ENCODE measurements at regions not wholly inside any gene's neighbourhood (a gene's known extent, or its start where the extent isn't known, plus 50 kb on each side); places are given as distances from the start of the nearest gene placed in this dataset.
A peak's percentile ranks its signal among the peaks of the same experiment; 100 is the strongest.
"Not testable (repeated sequence)": the region's sequence is repeated elsewhere in the genome, so short reads cannot be mapped to it uniquely, and the experiment has no call there.

- TF ChIP-seq, protein P1, sequence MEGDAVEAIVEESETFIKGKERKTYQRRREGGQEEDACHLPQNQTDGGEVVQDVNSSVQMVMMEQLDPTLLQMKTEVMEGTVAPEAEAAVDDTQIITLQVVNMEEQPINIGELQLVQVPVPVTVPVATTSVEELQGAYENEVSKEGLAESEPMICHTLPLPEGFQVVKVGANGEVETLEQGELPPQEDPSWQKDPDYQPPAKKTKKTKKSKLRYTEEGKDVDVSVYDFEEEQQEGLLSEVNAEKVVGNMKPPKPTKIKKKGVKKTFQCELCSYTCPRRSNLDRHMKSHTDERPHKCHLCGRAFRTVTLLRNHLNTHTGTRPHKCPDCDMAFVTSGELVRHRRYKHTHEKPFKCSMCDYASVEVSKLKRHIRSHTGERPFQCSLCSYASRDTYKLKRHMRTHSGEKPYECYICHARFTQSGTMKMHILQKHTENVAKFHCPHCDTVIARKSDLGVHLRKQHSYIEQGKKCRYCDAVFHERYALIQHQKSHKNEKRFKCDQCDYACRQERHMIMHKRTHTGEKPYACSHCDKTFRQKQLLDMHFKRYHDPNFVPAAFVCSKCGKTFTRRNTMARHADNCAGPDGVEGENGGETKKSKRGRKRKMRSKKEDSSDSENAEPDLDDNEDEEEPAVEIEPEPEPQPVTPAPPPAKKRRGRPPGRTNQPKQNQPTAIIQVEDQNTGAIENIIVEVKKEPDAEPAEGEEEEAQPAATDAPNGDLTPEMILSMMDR (IDR thresholded peaks at IDR 0.05; ENCODE audit: unreplicated experiment), result no peak
These were observed 88.7 kb upstream of the KCTD7 start for GRCh38 chr7:66539902-66540375.

GRCh38 chr7:66542049-66542448 is 86.6 kb upstream of the KCTD7 start:
- DNase-seq (ENCODE audit: low spot score, unreplicated experiment), result no peak
- H3K36me3 Mint-ChIP-seq (ENCODE audit: insufficient read depth), result peaks cover 8% of the 10 kb centered on the region
- no peaks in the 10 kb centered on the region for H3K27me3 Mint-ChIP-seq
- H3K4me1 Mint-ChIP-seq (ENCODE audit: low read depth), result peaks cover 4% of the 10 kb centered on the region
- H3K27ac Mint-ChIP-seq, result no peak overlapping the region
- TF ChIP-seq, protein P1 (IDR thresholded peaks at IDR 0.05; ENCODE audit: unreplicated experiment), result no peak
- H3K4me3 Mint-ChIP-seq (ENCODE audit: low read depth), result no peak overlapping the region
- H3K9me3 Mint-ChIP-seq (ENCODE audit: low read depth), result no peaks in the 10 kb centered on the region

More at GRCh38 chr7:66539902-66540375, 88.7 kb upstream of the KCTD7 start:
- Mint-ChIP-seq H3K4me1 (ENCODE audit: low read depth) (peaks cover 5% of the 10 kb centered on the region), H3K36me3 (ENCODE audit: insufficient read depth) (peaks cover 4% of the 10 kb centered on the region), H3K9me3 (ENCODE audit: low read depth) (no peaks in the 10 kb centered on the region), H3K27me3 (no peaks in the 10 kb centered on the region), H3K4me3 (ENCODE audit: low read depth) (no peak overlapping the region), H3K27ac (no peak overlapping the region)
- no peak for DNase-seq (ENCODE audit: low spot score, unreplicated experiment)

GRCh38 chr7:66542528-66543269 is 86.0 kb upstream of the KCTD7 start:
- H3K27ac Mint-ChIP-seq, result peak overlapping the region; percentile 53
- DNase-seq (ENCODE audit: low spot score, unreplicated experiment), result no peak
- no peaks in the 10 kb centered on the region for H3K27me3 Mint-ChIP-seq
- TF ChIP-seq, protein P1 (IDR thresholded peaks at IDR 0.05; ENCODE audit: unreplicated experiment), result no peak
- H3K36me3 Mint-ChIP-seq (ENCODE audit: insufficient read depth), result peaks cover 8% of the 10 kb centered on the region
- no peak overlapping the region for H3K4me3 Mint-ChIP-seq (ENCODE audit: low read depth)
- H3K9me3 Mint-ChIP-seq (ENCODE audit: low read depth), result no peaks in the 10 kb centered on the region
- H3K4me1 Mint-ChIP-seq (ENCODE audit: low read depth), result peaks cover 4% of the 10 kb centered on the region

DNA sequence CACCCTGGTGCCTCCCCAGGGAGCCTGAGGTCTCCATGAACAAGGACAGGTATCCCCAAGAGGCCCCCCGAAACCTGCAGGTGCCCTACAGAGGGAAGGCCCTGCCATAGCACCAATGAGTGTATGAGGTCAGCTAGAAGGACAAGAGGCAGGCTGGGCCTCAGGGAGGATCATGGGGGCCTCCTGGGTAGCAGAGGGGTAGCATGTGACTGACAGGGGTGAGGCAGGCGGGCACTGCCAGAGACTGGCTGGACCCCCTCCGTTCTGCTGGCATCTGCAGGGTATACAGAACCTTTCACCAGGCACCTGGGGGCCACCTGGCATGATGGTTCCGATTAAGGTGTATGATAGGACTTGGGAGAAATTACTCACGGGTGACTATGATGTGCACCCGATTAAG is 79.2 kb upstream of the KCTD7 start:
- TF ChIP-seq, protein P1 (IDR thresholded peaks at IDR 0.05; ENCODE audit: unreplicated experiment), result no peak
- H3K36me3 Mint-ChIP-seq (ENCODE audit: insufficient read depth), result peaks cover 17% of the 10 kb centered on the region
- H3K27ac Mint-ChIP-seq, result no peak overlapping the region
- H3K27me3 Mint-ChIP-seq, result no peaks in the 10 kb centered on the region
- H3K4me1 Mint-ChIP-seq (ENCODE audit: low read depth), result no peaks in the 10 kb centered on the region
- H3K9me3 Mint-ChIP-seq (ENCODE audit: low read depth), result no peaks in the 10 kb centered on the region
- DNase-seq (ENCODE audit: low spot score, unreplicated experiment), result no peak
- H3K4me3 Mint-ChIP-seq (ENCODE audit: low read depth), result no peak overlapping the region

DNA sequence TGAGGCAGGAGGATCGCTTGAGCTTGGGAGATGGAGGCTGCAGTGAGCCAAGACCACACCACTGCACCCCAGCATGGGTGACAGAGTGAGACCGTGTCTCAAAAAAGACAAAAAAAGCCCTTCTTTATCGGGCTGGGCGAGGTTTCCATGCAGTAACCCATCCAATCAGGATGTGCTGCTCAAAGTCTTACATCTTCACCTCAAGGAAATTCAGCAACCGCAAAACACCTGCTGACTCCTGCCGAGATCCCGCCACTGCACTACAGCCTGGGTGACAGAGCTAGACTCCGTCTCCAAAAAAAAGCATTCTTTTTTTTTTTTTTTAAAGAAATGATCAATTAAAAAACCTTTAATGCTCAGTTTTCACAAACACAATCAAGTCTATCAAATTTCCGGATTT is 75.7 kb upstream of the KCTD7 start:
- H3K4me1 Mint-ChIP-seq (ENCODE audit: low read depth), result no peaks in the 10 kb centered on the region
- no peaks in the 10 kb centered on the region for H3K9me3 Mint-ChIP-seq (ENCODE audit: low read depth)
- H3K36me3 Mint-ChIP-seq (ENCODE audit: insufficient read depth), result peaks cover 12% of the 10 kb centered on the region
- H3K27ac Mint-ChIP-seq, result no peak overlapping the region
- no peak for DNase-seq (ENCODE audit: low spot score, unreplicated experiment)
- TF ChIP-seq, protein P1 (IDR thresholded peaks at IDR 0.05; ENCODE audit: unreplicated experiment), result no peak
- H3K4me3 Mint-ChIP-seq (ENCODE audit: low read depth), result no peak overlapping the region
- no peaks in the 10 kb centered on the region for H3K27me3 Mint-ChIP-seq

- not testable (repeated sequence) for H3K4me1 Mint-ChIP-seq (ENCODE audit: low read depth); H3K27ac Mint-ChIP-seq; H3K4me3 Mint-ChIP-seq (ENCODE audit: low read depth); DNase-seq (ENCODE audit: low spot score, unreplicated experiment); H3K9me3 Mint-ChIP-seq (ENCODE audit: low read depth); H3K27me3 Mint-ChIP-seq
- peaks cover 11% of the 10 kb centered on the region for H3K36me3 Mint-ChIP-seq (ENCODE audit: insufficient read depth)
These were observed 75.0 kb upstream of the KCTD7 start for GRCh38 chr7:66553675-66554074.

DNA sequence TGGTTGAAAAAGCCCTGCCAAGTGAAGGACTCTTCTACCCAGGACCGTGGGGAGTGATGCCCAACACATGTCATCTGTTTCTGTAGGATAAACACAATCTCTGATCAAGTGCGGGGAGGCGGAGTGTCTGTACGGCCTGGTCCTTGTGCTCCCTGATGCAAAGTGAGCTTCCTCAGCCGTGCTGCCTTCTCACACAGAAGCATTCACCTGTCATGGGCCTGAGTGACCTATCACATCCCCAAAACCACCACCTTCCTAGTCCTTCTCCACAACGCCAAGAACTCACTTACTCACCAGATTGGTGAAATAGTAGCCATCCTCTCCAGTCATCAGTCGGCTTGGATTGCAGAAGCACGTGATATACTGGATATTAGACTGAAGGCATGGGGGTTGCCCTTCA is 74.4 kb upstream of the KCTD7 start:
- not testable (repeated sequence) for DNase-seq (ENCODE audit: low spot score, unreplicated experiment); H3K4me1 Mint-ChIP-seq (ENCODE audit: low read depth); H3K9me3 Mint-ChIP-seq (ENCODE audit: low read depth); H3K27me3 Mint-ChIP-seq; H3K4me3 Mint-ChIP-seq (ENCODE audit: low read depth)
- Mint-ChIP-seq H3K36me3 (ENCODE audit: insufficient read depth) (peaks cover 11% of the 10 kb centered on the region), H3K27ac (peak overlapping the region; percentile 37)

GRCh38 chr7:66554842-66555430 is 73.7 kb upstream of the KCTD7 start:
- not testable (repeated sequence) for DNase-seq (ENCODE audit: low spot score, unreplicated experiment); H3K4me1 Mint-ChIP-seq (ENCODE audit: low read depth); H3K4me3 Mint-ChIP-seq (ENCODE audit: low read depth); H3K27ac Mint-ChIP-seq; H3K36me3 Mint-ChIP-seq (ENCODE audit: insufficient read depth); H3K27me3 Mint-ChIP-seq; H3K9me3 Mint-ChIP-seq (ENCODE audit: low read depth)

Measured in progenitor cell of endocrine pancreas (in vitro differentiated cells).